ENCODE measurements at regions not wholly inside any gene's neighbourhood (a gene's known extent, or its start where the extent isn't known, plus 50 kb on each side); places are given as distances from the start of the nearest gene placed in this dataset.
A peak's percentile ranks its signal among the peaks of the same experiment; 100 is the strongest.
"Not testable (repeated sequence)": the region's sequence is repeated elsewhere in the genome, so short reads cannot be mapped to it uniquely, and the experiment has no call there.

GRCh38 chr2:76697439-76697838 lies 824.7 kb downstream of the LRRTM4 start:
- not testable (repeated sequence) for DNase-seq

- DNase-seq, result no peak
These were observed 829.3 kb downstream of the LRRTM4 start for GRCh38 chr2:76692908-76693307.

GRCh38 chr2:76688732-76689131 lies 833.4 kb downstream of the LRRTM4 start:
- DNase-seq, result no peak

- DNase-seq, result no peak
These were observed 834.3 kb downstream of the LRRTM4 start for GRCh38 chr2:76687923-76688322.

- no peak for DNase-seq
These were observed 837.4 kb downstream of the LRRTM4 start for GRCh38 chr2:76684756-76685155.

- no peak for DNase-seq
These were observed 843.2 kb downstream of the LRRTM4 start for GRCh38 chr2:76679025-76679396.

GRCh38 chr2:76678383-76679024 lies 843.7 kb downstream of the LRRTM4 start:
- no peak for DNase-seq

- no peak for DNase-seq
These were observed 847.0 kb downstream of the LRRTM4 start for GRCh38 chr2:76675212-76675611.

GRCh38 chr2:76672798-76673197 lies 849.4 kb downstream of the LRRTM4 start:
- DNase-seq, result no peak

- no peak for DNase-seq
These were observed 852.2 kb downstream of the LRRTM4 start for GRCh38 chr2:76669966-76670465.

GRCh38 chr2:76668279-76668678 lies 853.9 kb downstream of the LRRTM4 start:
- no peak for DNase-seq

GRCh38 chr2:76667821-76668271 lies 854.3 kb downstream of the LRRTM4 start:
- peak; percentile 53 for DNase-seq

GRCh38 chr2:76642129-76642528 lies 880.0 kb downstream of the LRRTM4 start:
- DNase-seq, result no peak

GRCh38 chr2:76641506-76641905 lies 880.7 kb downstream of the LRRTM4 start:
- DNase-seq, result no peak

- DNase-seq, result no peak
These were observed 881.3 kb downstream of the LRRTM4 start for GRCh38 chr2:76640905-76641304.

GRCh38 chr2:76639171-76639680 lies 883.0 kb downstream of the LRRTM4 start:
- DNase-seq, result no peak

- no peak for DNase-seq
These were observed 888.8 kb downstream of the LRRTM4 start for GRCh38 chr2:76633276-76633921.

- DNase-seq, result no peak
These were observed 897.1 kb downstream of the LRRTM4 start for GRCh38 chr2:76625101-76625500.

- DNase-seq, result no peak
These were observed 902.6 kb upstream of the GCFC2 start for GRCh38 chr2:76613330-76613729.

- no peak for DNase-seq
These were observed 902.0 kb upstream of the GCFC2 start for GRCh38 chr2:76612764-76613163.

GRCh38 chr2:76610451-76610850 lies 899.7 kb upstream of the GCFC2 start:
- DNase-seq, result no peak

GRCh38 chr2:76599732-76600368 lies 889.1 kb upstream of the GCFC2 start:
- peak; percentile 66 for DNase-seq

- DNase-seq, result no peak
These were observed 873.8 kb upstream of the GCFC2 start for GRCh38 chr2:76584474-76584873.

- no peak for DNase-seq
These were observed 869.2 kb upstream of the GCFC2 start for GRCh38 chr2:76579911-76580310.
